Stimulated activated CD4-positive, alpha-beta T cell treated with anti-CD3 and anti-CD28 coated beads, Interleukin-2, amount 100 ng/mL, for 48 hours (primary cell): ENCODE measurements at regions not wholly inside any gene's neighbourhood (a gene's known extent, or its start where the extent isn't known, plus 50 kb on each side); places are given as distances from the start of the nearest gene placed in this dataset.

Source experiments
- DNase-seq, 2 donors: peaks; one replicate each; pipeline ENCODE4 v3.0.0-alpha.2; 2020

DNA sequence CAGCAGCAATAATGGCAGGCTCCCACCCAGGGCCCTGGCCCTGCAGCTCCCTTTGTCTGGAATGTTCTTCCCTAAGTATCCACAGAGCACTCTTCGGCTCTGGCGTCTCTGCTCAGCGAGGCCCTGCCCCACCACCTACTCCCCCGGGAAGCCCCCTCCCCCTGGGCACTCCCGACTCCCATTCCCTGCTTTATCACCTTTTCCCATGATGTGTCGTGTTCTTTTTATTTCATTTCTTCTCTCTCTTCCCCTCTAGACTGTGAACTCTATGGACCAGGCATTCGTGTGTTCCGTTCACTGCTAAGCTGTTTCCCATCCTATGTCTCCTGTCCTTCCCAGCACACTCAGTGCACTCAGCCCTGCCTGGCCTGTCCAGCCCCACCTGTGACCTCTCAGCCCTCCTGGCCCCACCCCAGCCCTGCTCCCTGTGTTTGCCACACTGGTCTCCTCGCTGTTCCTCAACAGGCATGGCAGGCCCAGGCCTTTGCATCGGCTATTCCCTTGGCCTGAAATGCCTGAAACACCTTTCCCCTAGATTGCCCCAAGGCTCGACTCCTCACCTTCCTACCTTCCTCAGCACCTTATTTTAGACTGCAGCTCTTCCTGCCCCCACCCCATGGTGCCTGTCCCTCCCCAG lies 107.4 kb downstream of the TPRA1 start:
- no peak for DNase-seq

GRCh38 chr3:127482216-127483004 lies 108.1 kb downstream of the TPRA1 start:
- no peak for DNase-seq

DNA sequence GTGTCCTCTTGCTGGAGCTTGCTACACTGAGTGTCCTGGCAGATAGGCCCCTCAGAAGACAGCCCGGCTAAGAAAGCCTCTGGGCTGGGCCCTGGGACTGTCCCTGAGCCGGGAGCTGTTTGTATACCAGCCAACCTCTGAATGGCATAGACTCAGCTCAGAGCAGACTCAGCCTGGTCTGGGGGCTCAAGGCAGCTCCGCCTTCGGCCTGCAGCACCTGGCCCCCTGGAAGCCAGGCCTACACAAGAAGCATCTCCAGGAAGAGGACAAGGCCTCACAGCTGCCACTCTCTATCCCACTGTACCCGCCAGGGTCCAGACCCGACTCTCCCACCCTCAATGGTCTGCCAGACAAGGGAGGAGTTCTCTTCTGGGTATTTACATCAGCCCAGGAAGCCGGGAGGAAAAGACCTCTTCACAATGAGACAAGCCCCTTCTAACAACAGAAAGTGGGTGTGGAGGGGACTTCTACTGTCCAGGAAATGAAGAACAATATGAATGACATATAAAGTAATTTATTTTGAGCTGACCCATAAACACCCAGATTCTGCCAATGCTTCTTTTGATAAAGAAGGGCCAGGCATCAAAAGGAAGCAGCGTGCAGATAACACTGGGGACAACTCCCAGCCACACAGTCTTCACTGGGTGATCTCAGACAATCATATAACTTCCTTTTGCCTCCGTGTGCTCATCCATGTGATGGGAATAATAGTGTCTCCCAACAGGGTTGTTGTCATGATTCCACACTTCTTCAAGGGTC lies 110.2 kb downstream of the TPRA1 start:
- DNase-seq, result no peak

DNA sequence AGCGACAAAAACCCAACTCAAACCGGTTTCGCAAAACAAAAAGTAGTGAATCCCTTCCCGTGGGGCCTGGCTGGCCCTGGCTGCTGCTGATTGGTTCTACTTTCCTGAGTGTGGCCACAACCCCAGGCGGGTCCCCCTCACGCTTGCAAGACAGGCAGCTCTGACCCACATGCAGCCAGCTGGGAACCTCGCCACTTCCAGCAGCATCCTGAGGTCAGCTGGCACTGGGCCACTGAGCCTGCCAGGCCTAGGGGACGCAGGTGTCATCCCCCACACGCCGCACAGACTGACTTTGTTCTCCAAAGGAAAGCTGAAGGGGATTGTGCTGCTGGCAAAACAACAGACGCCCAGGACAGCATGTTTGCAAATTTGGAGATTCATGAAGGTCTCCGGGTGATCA lies 111.1 kb downstream of the TPRA1 start:
- DNase-seq, result no peak

DNA sequence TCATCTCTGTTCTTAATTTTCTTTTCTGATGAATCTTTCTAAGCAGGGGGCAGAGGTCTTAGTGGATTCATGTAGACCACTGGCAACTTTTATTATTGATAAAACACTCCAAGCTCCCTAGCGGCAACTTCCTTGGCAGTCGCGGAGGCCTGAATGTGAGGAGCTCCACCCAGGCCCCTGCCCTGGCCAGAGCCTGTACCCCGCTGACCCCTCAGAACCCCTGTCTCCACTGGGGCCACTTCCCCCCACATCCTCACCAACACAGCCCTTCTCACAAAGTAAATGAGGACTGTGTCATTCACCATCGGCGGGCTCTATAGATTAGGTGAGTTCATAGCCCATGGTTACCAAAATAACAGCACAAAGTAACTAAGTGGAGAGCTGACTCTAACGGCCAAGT lies 111.6 kb downstream of the TPRA1 start:
- DNase-seq, result no peak

DNA sequence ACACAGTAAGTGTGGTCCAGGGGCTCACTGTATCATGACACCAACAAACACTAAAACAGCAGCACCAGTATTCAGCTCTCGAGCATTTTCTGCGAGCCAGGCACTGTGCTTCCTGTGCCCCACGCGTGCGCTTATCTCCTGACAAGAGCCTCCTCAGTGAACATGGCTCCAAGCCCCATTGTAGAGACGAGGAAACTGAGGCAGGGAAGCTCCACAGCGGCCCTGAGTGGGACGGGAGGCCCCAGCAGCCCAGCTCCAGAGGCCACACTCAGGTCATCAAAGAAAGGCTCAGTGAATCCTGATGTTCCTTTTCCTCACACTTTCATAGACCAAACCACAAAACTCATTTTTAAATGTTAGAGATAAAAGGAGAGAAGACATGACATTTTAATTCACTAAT lies 113.1 kb downstream of the TPRA1 start:
- no peak for DNase-seq

DNA sequence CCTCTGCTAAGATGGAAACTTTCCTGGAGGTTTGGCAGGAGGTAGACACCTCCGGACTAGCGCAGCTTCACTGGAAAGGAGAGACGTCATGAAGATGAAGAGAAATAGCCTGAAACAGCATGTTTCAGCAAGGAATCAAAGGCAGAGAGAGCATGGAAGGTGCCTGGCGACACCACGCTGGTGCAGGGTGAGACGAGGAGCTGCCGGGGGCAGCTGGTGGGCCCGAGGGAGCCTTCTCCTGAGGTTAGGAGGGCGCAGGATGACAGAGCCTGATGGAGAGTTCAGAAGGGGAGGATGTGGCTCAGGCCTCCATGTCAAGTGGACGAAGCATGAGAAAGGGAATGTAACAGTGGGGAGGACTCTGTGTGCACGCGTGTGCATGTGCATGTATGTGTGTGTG lies 113.6 kb downstream of the TPRA1 start:
- no peak for DNase-seq

DNA sequence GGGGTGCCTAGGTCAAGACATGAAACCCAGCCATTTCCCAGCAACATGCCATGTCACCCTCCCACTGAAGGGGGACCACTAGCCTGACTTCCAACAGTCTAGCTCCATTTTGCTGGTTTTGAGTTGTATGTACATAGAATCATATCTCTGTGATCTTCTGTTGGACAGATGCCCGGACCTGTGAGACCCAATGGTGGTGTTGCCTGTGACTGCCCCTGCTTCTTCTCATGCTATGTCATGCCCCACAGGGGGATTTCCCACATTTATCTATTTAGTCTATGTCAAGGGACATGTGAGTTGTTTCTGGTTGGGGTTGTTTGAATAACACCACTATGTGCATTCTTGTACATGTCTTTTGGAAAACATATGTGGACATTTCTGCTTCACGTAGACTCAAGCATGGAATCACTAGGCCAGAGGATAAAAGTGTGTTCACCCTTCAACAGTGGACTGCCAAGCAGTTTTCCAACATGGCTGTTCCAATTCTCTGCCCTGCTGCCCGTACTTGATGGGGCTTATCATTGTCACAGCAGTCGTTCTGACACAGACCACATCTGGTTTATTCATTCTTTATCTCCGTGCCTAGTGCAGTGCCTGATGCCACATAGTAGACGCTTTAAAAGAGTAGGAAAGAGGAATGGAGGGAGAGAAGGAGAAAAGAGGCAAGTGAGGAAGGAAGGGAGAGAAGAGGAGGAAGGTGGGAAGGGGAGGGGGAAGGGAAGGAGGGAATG lies 114.4 kb downstream of the TPRA1 start:
- no peak for DNase-seq

- no peak for DNase-seq
These were observed 115.1 kb downstream of the TPRA1 start for GRCh38 chr3:127475391-127475790.

DNA sequence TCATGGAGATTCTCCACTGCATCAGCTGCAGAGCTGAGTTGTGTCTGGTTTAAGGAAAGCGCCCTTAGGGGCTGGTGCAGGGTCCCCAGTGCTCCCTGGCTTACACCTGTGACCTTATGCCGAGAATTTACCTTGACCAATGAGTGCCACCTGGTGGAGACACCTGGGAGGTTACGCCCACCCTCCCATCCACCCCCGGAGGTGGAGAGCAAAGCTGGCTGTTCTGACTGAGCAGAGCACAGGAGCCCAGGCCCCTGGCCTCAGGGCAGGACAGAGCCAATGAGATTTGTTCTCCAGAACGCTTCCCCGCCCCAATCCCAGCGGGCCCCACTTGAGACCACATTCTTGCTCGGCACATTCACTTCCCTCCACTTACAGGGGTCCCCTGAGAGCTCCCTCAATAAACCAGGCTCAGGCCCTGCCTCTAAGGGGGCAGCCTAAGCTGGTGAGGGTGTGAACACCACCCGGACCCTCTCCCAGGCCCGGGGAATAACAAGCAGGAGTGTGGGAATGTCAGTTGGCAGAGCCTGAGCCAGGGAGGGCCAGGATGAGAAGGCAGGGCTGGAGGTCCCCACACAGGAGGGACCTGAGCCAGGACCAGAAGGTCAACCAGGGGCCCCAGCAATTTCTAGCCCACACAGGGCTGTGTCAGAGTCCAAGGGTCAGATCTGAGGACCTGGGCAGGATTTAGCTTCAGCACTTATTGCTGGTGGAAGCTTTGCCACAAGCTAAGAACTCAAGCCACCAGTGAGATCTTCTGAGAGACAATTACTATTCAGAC lies 117.1 kb downstream of the TPRA1 start:
- no peak for DNase-seq

DNA sequence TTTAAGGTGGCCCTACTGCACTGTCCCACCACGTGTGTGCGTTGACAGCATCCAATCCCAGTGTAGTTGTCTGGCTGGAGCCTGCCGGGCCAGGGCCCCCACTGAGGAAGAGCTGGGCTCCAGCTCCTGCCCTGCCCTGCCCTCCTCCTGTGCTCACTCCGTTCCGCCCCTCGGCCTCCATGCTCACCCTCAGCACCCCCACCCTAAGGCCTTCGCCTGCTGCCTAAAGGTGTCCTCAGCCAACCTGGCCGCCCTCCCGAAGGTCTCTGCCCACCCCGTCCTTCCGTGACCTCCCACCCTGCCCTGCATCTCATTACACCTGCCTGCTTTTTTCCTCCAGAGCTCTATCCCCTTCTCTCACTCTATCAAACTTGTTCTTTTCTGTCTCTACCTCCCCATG lies 118.0 kb downstream of the TPRA1 start:
- no peak for DNase-seq

- DNase-seq, result no peak
These were observed 119.4 kb downstream of the TPRA1 start for GRCh38 chr3:127471142-127471541.

DNA sequence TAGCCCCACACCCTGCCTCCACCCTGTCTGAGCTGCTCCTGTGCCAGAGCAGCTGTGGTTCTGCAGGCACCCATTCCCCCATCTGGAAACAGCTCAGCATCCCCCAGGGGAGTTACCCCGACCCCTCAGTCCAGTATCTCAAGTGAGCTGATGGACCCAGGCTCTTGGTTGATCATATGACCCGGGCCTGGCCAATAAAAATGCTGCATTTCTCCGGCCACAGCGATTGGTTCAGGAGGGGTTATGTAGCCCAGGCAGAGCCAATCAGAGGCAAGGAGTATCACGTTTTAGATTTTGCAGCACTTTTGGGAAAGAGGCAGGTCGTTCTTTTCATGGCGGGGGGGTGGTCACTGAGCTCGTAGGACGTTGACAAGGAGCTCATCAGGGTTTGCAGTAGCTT lies 120.8 kb downstream of the TPRA1 start:
- no peak for DNase-seq

DNA sequence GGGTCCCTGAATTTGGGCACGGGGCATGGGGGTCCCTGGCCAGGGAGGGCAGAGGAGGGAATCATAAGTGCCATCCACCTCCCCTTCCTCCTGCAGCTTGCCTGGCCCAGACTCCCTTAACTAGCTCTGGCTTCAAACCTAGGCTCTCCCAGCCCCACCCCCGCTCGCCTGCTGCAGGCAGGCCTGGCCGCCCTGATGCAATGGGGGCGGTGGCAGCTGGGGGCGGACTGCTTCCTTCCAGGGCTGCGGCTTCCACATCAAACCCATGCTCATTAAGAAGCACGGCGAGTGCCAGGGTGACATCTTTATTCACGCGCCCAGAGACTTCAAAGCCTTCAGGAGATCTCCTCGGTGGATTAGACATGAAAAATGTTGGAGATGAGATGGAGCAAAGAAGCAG lies 123.1 kb downstream of the TPRA1 start:
- no peak for DNase-seq

- DNase-seq, result no peak
These were observed 125.9 kb downstream of the TPRA1 start for GRCh38 chr3:127464642-127465041.

- DNase-seq, result no peak
These were observed 128.3 kb downstream of the TPRA1 start for GRCh38 chr3:127462111-127462655.

DNA sequence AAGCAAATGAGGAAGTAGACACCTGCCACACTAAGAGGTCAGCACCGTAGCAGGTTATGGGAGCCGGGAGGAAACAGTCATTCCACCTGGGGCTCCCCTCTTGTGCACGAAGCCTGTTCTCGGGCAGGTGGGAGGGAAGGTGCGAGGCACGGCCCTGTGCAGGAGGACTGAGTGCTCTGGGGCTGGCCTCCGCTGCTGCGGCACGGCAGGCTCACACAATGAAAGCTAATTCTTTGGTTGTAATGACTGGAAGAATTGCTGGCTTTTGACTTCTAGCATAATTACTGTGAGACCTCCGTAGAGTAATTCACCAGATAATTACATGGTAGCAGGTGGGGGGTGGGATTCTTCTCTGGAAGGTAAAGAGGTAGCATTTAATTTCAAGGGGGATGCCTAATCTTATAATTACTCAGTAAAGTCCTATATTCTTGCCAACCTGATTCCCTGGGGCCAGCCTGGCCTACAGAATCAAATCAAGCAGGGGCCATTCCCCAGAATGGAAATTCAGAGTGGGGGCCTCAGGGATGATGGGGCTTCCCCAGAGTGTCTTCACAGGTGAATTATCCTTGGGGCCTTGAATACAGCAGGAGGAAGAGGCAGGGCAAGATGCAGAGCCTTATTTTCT lies 129.1 kb downstream of the TPRA1 start:
- DNase-seq, result no peak

DNA sequence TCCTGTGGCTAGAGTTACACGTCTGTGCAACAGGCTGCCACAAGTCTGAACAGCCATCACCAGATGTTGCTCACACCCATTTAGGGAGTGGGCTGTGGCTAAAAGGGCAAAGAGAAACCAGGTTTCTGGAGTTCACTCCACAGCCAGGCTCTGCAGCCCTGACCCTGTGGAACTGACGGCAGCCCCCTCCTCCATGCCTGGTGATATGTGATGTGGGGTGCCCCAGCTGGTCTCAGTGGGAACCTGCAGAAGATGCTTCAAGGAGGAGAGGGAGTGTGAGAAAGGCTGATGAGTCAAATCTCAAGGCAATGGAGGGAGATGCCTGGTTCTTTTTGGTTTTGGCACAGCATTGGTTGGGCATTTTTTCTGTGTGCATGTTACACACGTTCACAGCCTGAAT lies 130.6 kb downstream of the TPRA1 start:
- no peak for DNase-seq

GRCh38 chr3:127458696-127459604 lies 131.6 kb downstream of the TPRA1 start:
- DNase-seq, result no peak

DNA sequence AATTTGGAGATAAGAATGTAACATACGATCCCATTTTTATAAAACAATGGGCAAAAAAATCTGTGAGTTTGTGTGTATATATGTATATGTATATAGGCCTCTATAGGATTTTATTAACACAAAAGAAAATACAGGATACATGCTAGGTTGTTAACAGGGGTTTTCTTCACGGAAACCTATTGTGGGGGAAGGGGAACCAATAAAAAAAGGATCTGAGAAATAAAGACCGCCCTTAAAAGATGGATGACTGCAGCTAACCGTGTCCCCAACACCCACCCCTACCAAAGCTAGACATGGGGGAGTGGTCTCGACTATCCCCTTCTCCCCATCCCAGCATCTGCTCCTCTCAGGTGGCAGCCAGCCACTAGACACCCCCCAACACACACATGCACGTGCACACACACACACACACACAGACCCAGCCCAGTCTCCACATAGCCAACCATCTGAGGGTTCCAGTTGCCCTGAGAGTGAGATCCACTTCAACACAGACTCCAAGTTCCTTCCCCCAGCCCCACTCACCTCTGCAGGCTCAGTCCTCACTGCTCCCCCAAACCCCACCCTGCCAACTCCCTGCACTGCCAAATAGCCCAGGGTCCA lies 132.9 kb downstream of the TPRA1 start:
- no peak for DNase-seq
